ENCODE measurements at regions not wholly inside any gene's neighbourhood (a gene's known extent, or its start where the extent isn't known, plus 50 kb on each side); places are given as distances from the start of the nearest gene placed in this dataset.

DNA sequence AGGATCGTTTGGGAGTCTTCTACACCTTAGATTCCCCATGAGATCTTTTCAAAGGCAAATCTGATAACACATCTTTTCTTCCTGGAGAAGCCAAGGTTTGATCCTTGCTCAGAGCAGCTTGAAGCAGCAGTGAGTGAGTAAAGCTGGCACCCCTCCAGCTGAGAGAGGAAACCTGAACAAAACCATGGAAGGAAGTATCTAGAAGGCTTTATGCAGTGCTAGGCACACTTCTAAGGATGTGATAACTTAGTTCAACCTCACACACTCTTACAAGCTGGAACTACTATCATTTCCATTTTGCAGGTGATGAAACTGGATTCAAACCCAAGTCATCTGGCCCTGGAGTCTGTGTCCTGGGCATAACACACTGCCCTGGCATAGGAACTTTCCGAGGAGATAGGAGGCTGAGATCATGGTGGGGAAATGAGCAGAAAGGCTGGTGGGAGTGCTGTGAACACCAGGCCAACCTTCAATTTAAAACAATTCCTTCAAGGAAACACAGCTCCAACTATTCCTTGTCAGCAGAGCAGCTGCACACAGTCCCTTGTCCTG is 71.2 kb downstream of the CTAGE1 start:
- TF ChIP-seq, protein P1, sequence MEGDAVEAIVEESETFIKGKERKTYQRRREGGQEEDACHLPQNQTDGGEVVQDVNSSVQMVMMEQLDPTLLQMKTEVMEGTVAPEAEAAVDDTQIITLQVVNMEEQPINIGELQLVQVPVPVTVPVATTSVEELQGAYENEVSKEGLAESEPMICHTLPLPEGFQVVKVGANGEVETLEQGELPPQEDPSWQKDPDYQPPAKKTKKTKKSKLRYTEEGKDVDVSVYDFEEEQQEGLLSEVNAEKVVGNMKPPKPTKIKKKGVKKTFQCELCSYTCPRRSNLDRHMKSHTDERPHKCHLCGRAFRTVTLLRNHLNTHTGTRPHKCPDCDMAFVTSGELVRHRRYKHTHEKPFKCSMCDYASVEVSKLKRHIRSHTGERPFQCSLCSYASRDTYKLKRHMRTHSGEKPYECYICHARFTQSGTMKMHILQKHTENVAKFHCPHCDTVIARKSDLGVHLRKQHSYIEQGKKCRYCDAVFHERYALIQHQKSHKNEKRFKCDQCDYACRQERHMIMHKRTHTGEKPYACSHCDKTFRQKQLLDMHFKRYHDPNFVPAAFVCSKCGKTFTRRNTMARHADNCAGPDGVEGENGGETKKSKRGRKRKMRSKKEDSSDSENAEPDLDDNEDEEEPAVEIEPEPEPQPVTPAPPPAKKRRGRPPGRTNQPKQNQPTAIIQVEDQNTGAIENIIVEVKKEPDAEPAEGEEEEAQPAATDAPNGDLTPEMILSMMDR (IDR thresholded peaks at IDR 0.05): no peak
- TF ChIP-seq POLR2A (IDR thresholded peaks at IDR 0.05): no peak

All from thyroid gland (tissue), 4 donors.